ENCODE measurements at regions not wholly inside any gene's neighbourhood (a gene's known extent, or its start where the extent isn't known, plus 50 kb on each side); places are given as distances from the start of the nearest gene placed in this dataset.
"Not testable (repeated sequence)": the region's sequence is repeated elsewhere in the genome, so short reads cannot be mapped to it uniquely, and the experiment has no call there.

GRCh38 chr2:153403940-153404339 lies 74.6 kb downstream of the RPRM start:
- peaks cover 2% of the 10 kb centered on the region for H3K27me3 Mint-ChIP-seq (ENCODE audit: insufficient read depth, low read depth)
- Histone ChIP-seq H3K79me2 (ENCODE audit: low read depth) (peaks cover 19% of the 10 kb centered on the region), H3K4me2 (peak overlapping the region; percentile 90), H3F3A (ENCODE audit: low read depth) (peaks cover 17% of the 10 kb centered on the region), H3K4me1 (peaks cover 19% of the 10 kb centered on the region), H2AFZ (replicated peaks) (peak overlapping the region; percentile 83), H4K20me1 (ENCODE audit: low read depth) (no peaks in the 10 kb centered on the region), H3K9ac (peak overlapping the region; percentile 63), H3K4me3 (peak overlapping the region; percentile 64), H3K27me3 (no peaks in the 10 kb centered on the region), H3K9me3 (ENCODE audit: low read depth) (no peaks in the 10 kb centered on the region), H3K36me3 (no peaks in the 10 kb centered on the region), H3K27ac (no peak overlapping the region)
- no peaks in the 10 kb centered on the region for H3K36me3 Mint-ChIP-seq
- no peak for DNase-seq (ENCODE audit: low spot score)
- peak overlapping the region; percentile 90 for H3K27ac Mint-ChIP-seq
- H3K4me1 Mint-ChIP-seq = peaks cover 6% of the 10 kb centered on the region
- H3K4me3 Mint-ChIP-seq = peak overlapping the region; percentile 82
- H3K9me3 Mint-ChIP-seq = peaks cover 2% of the 10 kb centered on the region
- no peak for TF ChIP-seq EZH2phosphoT487 (IDR thresholded peaks at IDR 0.05)
- TF ChIP-seq, protein P1, sequence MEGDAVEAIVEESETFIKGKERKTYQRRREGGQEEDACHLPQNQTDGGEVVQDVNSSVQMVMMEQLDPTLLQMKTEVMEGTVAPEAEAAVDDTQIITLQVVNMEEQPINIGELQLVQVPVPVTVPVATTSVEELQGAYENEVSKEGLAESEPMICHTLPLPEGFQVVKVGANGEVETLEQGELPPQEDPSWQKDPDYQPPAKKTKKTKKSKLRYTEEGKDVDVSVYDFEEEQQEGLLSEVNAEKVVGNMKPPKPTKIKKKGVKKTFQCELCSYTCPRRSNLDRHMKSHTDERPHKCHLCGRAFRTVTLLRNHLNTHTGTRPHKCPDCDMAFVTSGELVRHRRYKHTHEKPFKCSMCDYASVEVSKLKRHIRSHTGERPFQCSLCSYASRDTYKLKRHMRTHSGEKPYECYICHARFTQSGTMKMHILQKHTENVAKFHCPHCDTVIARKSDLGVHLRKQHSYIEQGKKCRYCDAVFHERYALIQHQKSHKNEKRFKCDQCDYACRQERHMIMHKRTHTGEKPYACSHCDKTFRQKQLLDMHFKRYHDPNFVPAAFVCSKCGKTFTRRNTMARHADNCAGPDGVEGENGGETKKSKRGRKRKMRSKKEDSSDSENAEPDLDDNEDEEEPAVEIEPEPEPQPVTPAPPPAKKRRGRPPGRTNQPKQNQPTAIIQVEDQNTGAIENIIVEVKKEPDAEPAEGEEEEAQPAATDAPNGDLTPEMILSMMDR (IDR thresholded peaks at IDR 0.05) = no peak
- TF ChIP-seq EZH2 (IDR thresholded peaks at IDR 0.05) = no peak

GRCh38 chr2:153403352-153403751 lies 75.2 kb downstream of the RPRM start:
- H3K4me2 ChIP-seq = peak overlapping the region; percentile 90
- peaks cover 19% of the 10 kb centered on the region for H3K79me2 ChIP-seq (ENCODE audit: low read depth)
- not testable (repeated sequence) for H3K4me1 Mint-ChIP-seq; H3K9me3 Mint-ChIP-seq; H3K36me3 ChIP-seq; H3K27me3 Mint-ChIP-seq (ENCODE audit: insufficient read depth, low read depth); H3K36me3 Mint-ChIP-seq; H3K27me3 ChIP-seq; H4K20me1 ChIP-seq (ENCODE audit: low read depth); H3K9me3 ChIP-seq (ENCODE audit: low read depth); H3K9ac ChIP-seq; H3K27ac Mint-ChIP-seq; H3K27ac ChIP-seq
- peaks cover 17% of the 10 kb centered on the region for H3F3A ChIP-seq (ENCODE audit: low read depth)
- peaks cover 19% of the 10 kb centered on the region for H3K4me1 ChIP-seq
- DNase-seq (ENCODE audit: low spot score) = peak; percentile 58
- H3K4me3 ChIP-seq = peak overlapping the region; percentile 64
- H3K4me3 Mint-ChIP-seq = peak overlapping the region; percentile 82
- H2AFZ ChIP-seq (replicated peaks) = peak overlapping the region; percentile 68

GRCh38 chr2:153394686-153395085 lies 83.9 kb downstream of the RPRM start:
- Histone ChIP-seq H3K4me3 (no peak overlapping the region), H4K20me1 (ENCODE audit: low read depth) (no peaks in the 10 kb centered on the region), H2AFZ (replicated peaks) (no peak overlapping the region), H3K27me3 (no peaks in the 10 kb centered on the region), H3K27ac (no peak overlapping the region), H3F3A (ENCODE audit: low read depth) (no peaks in the 10 kb centered on the region), H3K9ac (no peak overlapping the region), H3K4me2 (no peak overlapping the region), H3K79me2 (ENCODE audit: low read depth) (no peaks in the 10 kb centered on the region), H3K36me3 (no peaks in the 10 kb centered on the region), H3K9me3 (ENCODE audit: low read depth) (no peaks in the 10 kb centered on the region), H3K4me1 (no peaks in the 10 kb centered on the region)
- Mint-ChIP-seq H3K4me3 (no peak overlapping the region), H3K27me3 (ENCODE audit: insufficient read depth, low read depth) (peaks cover 2% of the 10 kb centered on the region), H3K9me3 (peaks cover 3% of the 10 kb centered on the region), H3K27ac (no peak overlapping the region), H3K36me3 (no peaks in the 10 kb centered on the region), H3K4me1 (no peaks in the 10 kb centered on the region)
- no peak for TF ChIP-seq EZH2phosphoT487 (IDR thresholded peaks at IDR 0.05)
- TF ChIP-seq, protein P1 (IDR thresholded peaks at IDR 0.05) = no peak
- no peak for TF ChIP-seq EZH2 (IDR thresholded peaks at IDR 0.05)
- DNase-seq (ENCODE audit: low spot score) = no peak

DNA sequence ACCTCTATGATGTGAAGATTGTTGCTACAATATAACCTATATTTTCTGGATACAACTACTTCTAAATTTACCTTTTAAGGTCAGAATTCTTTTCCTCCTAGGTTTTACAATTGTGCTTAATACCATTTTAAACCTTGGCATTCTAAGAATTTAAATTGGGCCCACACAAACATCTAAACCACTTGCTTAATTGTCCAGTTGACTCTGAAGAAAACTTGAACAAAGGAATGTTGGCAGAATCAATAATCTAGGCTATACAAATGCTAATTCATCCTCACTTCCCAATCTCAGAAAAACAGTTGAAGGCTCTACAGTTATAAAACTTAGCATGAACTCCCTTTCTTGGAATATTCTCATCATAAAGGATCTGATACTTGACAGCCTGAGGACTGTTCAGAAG lies 84.3 kb downstream of the RPRM start:
- no peaks in the 10 kb centered on the region for H4K20me1 ChIP-seq (ENCODE audit: low read depth)
- peaks cover 3% of the 10 kb centered on the region for H3K9me3 Mint-ChIP-seq
- peaks cover 2% of the 10 kb centered on the region for H3K27me3 Mint-ChIP-seq (ENCODE audit: insufficient read depth, low read depth)
- no peaks in the 10 kb centered on the region for H3K9me3 ChIP-seq (ENCODE audit: low read depth)
- no peak overlapping the region for H3K27ac ChIP-seq
- no peaks in the 10 kb centered on the region for H3K4me1 Mint-ChIP-seq
- no peak for DNase-seq (ENCODE audit: low spot score)
- no peak overlapping the region for H3K9ac ChIP-seq
- no peak overlapping the region for H3K4me3 ChIP-seq
- H3K36me3 ChIP-seq = no peaks in the 10 kb centered on the region
- no peaks in the 10 kb centered on the region for H3K79me2 ChIP-seq (ENCODE audit: low read depth)
- no peak overlapping the region for H3K27ac Mint-ChIP-seq
- H3F3A ChIP-seq (ENCODE audit: low read depth) = no peaks in the 10 kb centered on the region
- TF ChIP-seq EZH2phosphoT487 (IDR thresholded peaks at IDR 0.05) (no peak), EZH2 (IDR thresholded peaks at IDR 0.05) (no peak)
- TF ChIP-seq, protein P1 (IDR thresholded peaks at IDR 0.05) = no peak
- no peaks in the 10 kb centered on the region for H3K27me3 ChIP-seq
- H3K4me1 ChIP-seq = no peaks in the 10 kb centered on the region
- no peaks in the 10 kb centered on the region for H3K36me3 Mint-ChIP-seq
- H2AFZ ChIP-seq (replicated peaks) = no peak overlapping the region
- H3K4me2 ChIP-seq = no peak overlapping the region
- no peak overlapping the region for H3K4me3 Mint-ChIP-seq
